ENCODE measurements at regions not wholly inside any gene's neighbourhood (a gene's known extent, or its start where the extent isn't known, plus 50 kb on each side); places are given as distances from the start of the nearest gene placed in this dataset.

GRCh38 chr3:167114619-167115018, 265.5 kb downstream of the ZBBX start:
- no peak for TF ChIP-seq CTCF (IDR thresholded peaks at IDR 0.05; ENCODE audit: low read depth, low read length, poor library complexity, severe bottlenecking)
- no peak for TF ChIP-seq EZH2phosphoT487 (IDR thresholded peaks at IDR 0.05; ENCODE audit: borderline replicate concordance, low read length)
